GM12878 (cell line): ENCODE measurements at regions not wholly inside any gene's neighbourhood (a gene's known extent, or its start where the extent isn't known, plus 50 kb on each side); places are given as distances from the start of the nearest gene placed in this dataset.

Experiments used
- ATAC-seq: fragments of 200-7000 bp; cut with Tn5 transposase; 3 replicates; pipeline ENCODE4 v1.9.1; 2020; ENCODE audit warnings: mild to moderate bottlenecking, moderate library complexity
- BruUV-seq: library from RNA; stranded (reverse); fragments of 400-500 nt; replicated peaks from 2 replicates; lab custom pipeline; 2021; lab: Mats Ljungman, UMichigan
- CTCF ChIA-PET: fragments of 300-600 bp; sonication (Branson Sonifier 250); formaldehyde crosslinking; extraction: SDS; loops from one replicate; lab custom pipeline; 2021; ENCODE audit warnings: inconsistent platforms; lab: Yijun Ruan, JAX
- POLR2A ChIA-PET: fragments of 350-600 bp; formaldehyde crosslinking; extraction: SDS; loops from one replicate; lab custom pipeline; 2021; ENCODE audit warnings: inconsistent platforms; lab: Charles Lee
- RAD21 ChIA-PET: fragments of 300-600 bp; sonication (Branson Sonifier 250); formaldehyde crosslinking; loops from one replicate; lab custom pipeline; 2023; ENCODE audit warnings: antibody characterized with exemption; ENCODE audit not compliant: unreplicated experiment; lab: Charles Lee
- SMC1A ChIA-PET: fragments of 300-600 bp; sonication (Branson Sonifier 250); formaldehyde crosslinking; loops from one replicate; lab custom pipeline; 2023; ENCODE audit not compliant: unreplicated experiment, uncharacterized antibody; lab: Charles Lee
- DNase-seq: peaks from one replicate; pipeline ENCODE4 v3.0.0-alpha.2; 2011; ENCODE audit warnings: low read depth, low spot score
- FAIRE-seq: peaks from 3 replicates; lab custom pipeline; 2011; peaks lifted over from hg19 to GRCh38; lab: Jason Lieb, UNC
- H2AFZ ChIP-seq: 2 replicates; pipeline ENCODE4 v1.6.0; 2011; ENCODE audit warnings: low read depth, low read length, control low read depth; ENCODE audit not compliant: control insufficient read depth
- H3K27ac ChIP-seq: 2 replicates; pipeline ENCODE4 v1.5.1; 2011; ENCODE audit warnings: control low read depth; ENCODE audit not compliant: control insufficient read depth, insufficient read depth
- H3K27me3 ChIP-seq, 2 experiments: replicated peaks in 1 of 2; 2 replicates each; pipeline versions ENCODE4 v1.6.0 to v1.6.1; 2011; ENCODE audit warnings: low read length in 1 of 2; ENCODE audit not compliant: control insufficient read depth in 2 of 2, insufficient read depth in 2 of 2
- H3K36me3 ChIP-seq, 2 experiments: 2 replicates each; pipeline ENCODE4 v1.5.1; 2011; ENCODE audit warnings: low read length in 1 of 2; ENCODE audit not compliant: control insufficient read depth in 2 of 2, insufficient read depth in 2 of 2
- H3K4me1 ChIP-seq: 2 replicates; pipeline ENCODE4 v1.6.1; 2011; ENCODE audit warnings: mild to moderate bottlenecking, low read length, moderate library complexity, mixed read lengths; ENCODE audit not compliant: control insufficient read depth, insufficient read depth
- H3K4me2 ChIP-seq: 2 replicates; pipeline ENCODE4 v1.6.0; 2011; ENCODE audit warnings: control low read depth; ENCODE audit not compliant: control insufficient read depth, insufficient read depth
- H3K4me3 ChIP-seq: fragments of 200-600 bp; sonication (generic); 2 replicates; pipeline ENCODE4 v1.5.1; 2016
- H3K79me2 ChIP-seq: 2 replicates; pipeline ENCODE4 v1.6.0; 2011; ENCODE audit warnings: low read length; ENCODE audit not compliant: control insufficient read depth, insufficient read depth
- H3K9ac ChIP-seq: 2 replicates; pipeline ENCODE4 v1.8.0; 2011; ENCODE audit warnings: low read length, control low read depth, mixed read lengths; ENCODE audit not compliant: control insufficient read depth, insufficient read depth
- H3K9me3 ChIP-seq: replicated peaks from 3 replicates; pipeline ENCODE4 v1.5.1; 2011; ENCODE audit warnings: mild to moderate bottlenecking, low read length; ENCODE audit not compliant: control insufficient read depth, insufficient read depth
- H4K20me1 ChIP-seq: 2 replicates; pipeline ENCODE4 v1.6.0; 2011; ENCODE audit not compliant: control insufficient read depth, insufficient read depth
- ASH2L ChIP-seq: fragments of 300-600, 200-600 bp; sonication (generic); IDR thresholded peaks from 2 replicates; pipeline ENCODE4 v1.6.1; 2017; ENCODE audit warnings: low read depth, mild to moderate bottlenecking, borderline replicate concordance
- BHLHE40 ChIP-seq, 2 experiments: fragments of 450-650 bp in 1 of 2; IDR thresholded peaks; 2 replicates each; pipeline ENCODE4 v1.6.1; 2011 to 2017; ENCODE audit warnings: low read depth in 2 of 2, borderline replicate concordance in 1 of 2, improper control_type of control experiment in 1 of 2, low read length in 1 of 2, mild to moderate bottlenecking in 1 of 2
- CBFB ChIP-seq: IDR thresholded peaks from 2 replicates; pipeline ENCODE4 v1.6.1; 2016; ENCODE audit warnings: antibody characterized with exemption, low read depth
- CREB1 ChIP-seq: IDR thresholded peaks from 2 replicates; pipeline ENCODE4 v1.6.1; 2012; ENCODE audit warnings: low read depth, mild to moderate bottlenecking, inconsistent platforms
- FOS ChIP-seq: IDR thresholded peaks from 3 replicates; pipeline ENCODE4 v1.6.1; 2011; ENCODE audit warnings: borderline replicate concordance; ENCODE audit not compliant: insufficient read length; ENCODE audit errors: extremely low read depth
- MLLT1 ChIP-seq: fragments of 450-650 bp; IDR thresholded peaks from 2 replicates; pipeline ENCODE4 v1.6.1; 2016; ENCODE audit warnings: mild to moderate bottlenecking
- RELA ChIP-seq: fragments of 450-650 bp; IDR thresholded peaks from 2 replicates; pipeline ENCODE4 v1.8.0; 2014; ENCODE audit warnings: borderline replicate concordance; ENCODE audit not compliant: partially characterized antibody
- STAT1 ChIP-seq: fragments of 450-650 bp; conservative IDR thresholded peaks from 2 replicates; pipeline ENCODE4 v1.6.1; 2014; ENCODE audit warnings: antibody characterized with exemption, mild to moderate bottlenecking
- TCF12 ChIP-seq: IDR thresholded peaks from 2 replicates; pipeline ENCODE4 v1.6.1; 2011; ENCODE audit warnings: low read depth, mild to moderate bottlenecking, low read length
- ZBED1 ChIP-seq: IDR thresholded peaks from 2 replicates; pipeline ENCODE4 v1.6.1; 2016; ENCODE audit warnings: borderline replicate concordance
- WGBS: methylation state at CpG from one replicate; pipeline ENCODE4 v1.1.6; 2016; ENCODE audit warnings: low lambda C conversion rate; ENCODE audit not compliant: insufficient replicate concordance, insufficient coverage; ENCODE audit errors: missing lambda C conversion rate; 5-methylcytosine and 5-hydroxymethylcytosine counted together
- in situ Hi-C: fragments of 300-500 bp; cut with MboI; formaldehyde crosslinking; loops from 9 replicates; pipeline ENCODE4 v1.14.3; 2018; ENCODE audit warnings: mixed read lengths
- intact Hi-C: fragments of 100-400 bp; cut with micrococcal nuclease; formaldehyde crosslinking; loops from one replicate; pipeline ENCODE4 v1.14.2; 2022; ENCODE audit not compliant: unreplicated experiment

DNA sequence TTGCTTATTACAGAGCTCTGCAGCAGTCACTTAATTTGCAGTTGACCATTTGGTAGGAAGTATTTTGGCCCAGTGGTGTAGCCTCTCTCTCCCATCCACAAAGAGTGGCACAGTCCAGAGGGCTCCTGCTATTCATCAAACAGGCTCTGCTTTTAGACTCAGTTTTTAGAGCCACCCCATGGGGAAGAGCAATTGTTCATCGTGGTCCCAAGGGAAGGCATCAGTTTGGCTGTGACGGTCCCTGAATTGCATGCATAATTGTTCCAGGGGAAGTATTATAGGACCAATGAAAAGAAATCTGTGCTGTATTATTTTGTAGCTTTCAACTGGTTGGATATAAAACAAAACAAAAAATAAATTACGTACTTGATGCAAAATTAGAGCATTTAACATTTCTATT is 799.0 kb downstream of the DACH1 start:
- FAIRE-seq (no peak), ATAC-seq (no peak), DNase-seq (no peak)
- BruUV-seq, result no TSS peak
- in situ Hi-C loops (no loop called here), intact Hi-C loops (no loop called here)
- RAD21 ChIA-PET, result no interaction called here
- SMC1A ChIA-PET, result no interaction called here
- CTCF ChIA-PET, result no interaction called here
- Histone ChIP-seq H2AFZ (no peak overlapping the region), H3K27me3 (no peaks in the 10 kb centered on the region), H3K4me3 (no peak overlapping the region), H3K36me3 (no peaks in the 10 kb centered on the region), H3K79me2 (no peaks in the 10 kb centered on the region), H3K4me2 (no peak overlapping the region), H4K20me1 (no peaks in the 10 kb centered on the region), H3K4me1 (no peaks in the 10 kb centered on the region), H3K9ac (no peak overlapping the region), H3K27ac (no peak overlapping the region), H3K9me3 (no peaks in the 10 kb centered on the region)
- TF ChIP-seq MLLT1 (no peak), BHLHE40 (IDR thresholded peaks at IDR 0.05; ENCODE audit: borderline replicate concordance in 1 of 2, low read depth in 2 of 2, low read length in 1 of 2) (no peak), FOS (no peak), STAT1 (no peak), CREB1 (no peak), CBFB (no peak), TCF12 (no peak), ASH2L (no peak), RELA (no peak), ZBED1 (no peak)
- POLR2A ChIA-PET, result no interaction called here
- WGBS, result 1% methylated on average over 3 of the region's 3 CpGs
